GM20000 (cell line): ENCODE measurements at regions not wholly inside any gene's neighbourhood (a gene's known extent, or its start where the extent isn't known, plus 50 kb on each side); places are given as distances from the start of the nearest gene placed in this dataset.

ENCODE experiments used
- DNase-seq: peaks from one replicate; pipeline ENCODE4 v3.0.0; 2012; ENCODE audit warnings: low spot score
- CTCF ChIP-seq: IDR thresholded peaks from 2 replicates; pipeline ENCODE4 v1.5.1; 2012; ENCODE audit warnings: mild to moderate bottlenecking, control low read depth; ENCODE audit errors: extremely low read depth, missing control alignments

- TF ChIP-seq CTCF, result no peak
- DNase-seq, result no peak
These were observed 79.0 kb upstream of the RAB27B start for GRCh38 chr18:54749291-54749690.

DNA sequence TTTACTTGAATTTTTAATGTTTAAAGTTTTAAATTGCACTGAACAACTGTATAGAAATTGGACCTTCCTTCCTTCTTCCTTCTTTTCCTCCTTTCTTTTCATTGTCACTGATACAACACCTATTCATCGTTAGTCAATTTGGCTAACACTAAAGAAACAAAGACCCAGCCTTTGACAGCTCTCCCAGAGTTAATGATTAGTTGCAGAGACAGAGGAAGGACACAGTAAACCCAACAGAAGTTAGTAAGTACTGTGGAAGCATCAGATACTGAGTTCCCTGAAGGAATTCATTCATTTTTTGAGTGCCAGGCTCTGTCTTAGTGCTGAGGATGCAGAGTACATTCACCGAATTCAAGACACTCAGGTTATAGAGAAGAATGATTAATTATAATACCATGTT is 77.9 kb upstream of the RAB27B start:
- DNase-seq, result no peak
- no peak for TF ChIP-seq CTCF

DNA sequence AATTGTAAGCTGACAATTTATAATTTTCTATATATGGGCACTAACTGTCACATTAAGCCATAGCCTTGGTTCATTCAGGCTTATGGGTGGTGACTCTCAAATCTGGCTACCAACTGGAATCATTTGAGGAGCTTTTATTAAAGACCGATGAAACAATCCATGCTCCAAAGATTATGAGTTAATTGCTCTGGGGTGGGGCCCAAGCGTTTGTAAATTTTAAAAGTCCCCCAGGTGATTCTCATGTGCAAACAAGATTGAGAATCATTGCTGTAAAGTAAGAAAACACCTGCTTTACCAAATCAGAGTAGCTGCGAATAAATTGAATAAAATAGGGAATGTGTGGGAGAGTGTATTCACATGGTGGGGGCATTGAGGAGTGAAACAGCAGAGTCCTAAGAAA is 76.1 kb upstream of the RAB27B start:
- no peak for DNase-seq
- no peak for TF ChIP-seq CTCF

GRCh38 chr18:54755456-54755855 is 72.8 kb upstream of the RAB27B start:
- no peak for TF ChIP-seq CTCF
- DNase-seq, result no peak

DNA sequence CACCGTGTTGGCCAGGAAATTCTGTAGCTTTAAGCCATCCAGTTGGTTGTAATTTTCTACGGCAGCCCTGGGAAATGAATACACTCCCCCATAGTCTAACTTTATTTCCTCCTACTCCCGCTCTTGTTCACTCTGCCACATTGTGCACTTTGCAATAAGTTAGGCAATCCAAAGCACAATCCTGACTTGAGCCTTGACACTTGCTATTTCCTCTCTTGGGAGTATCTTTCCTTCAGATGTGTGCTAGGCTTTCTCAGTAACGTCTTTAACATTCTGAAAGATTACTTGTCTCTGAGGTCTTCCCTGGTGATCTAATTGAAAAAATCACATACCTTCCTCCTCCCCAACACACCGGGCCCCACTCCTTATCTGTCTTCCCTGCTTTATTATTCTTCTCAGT is 65.9 kb upstream of the RAB27B start:
- TF ChIP-seq CTCF, result no peak

GRCh38 chr18:54764786-54765185 is 63.5 kb upstream of the RAB27B start:
- DNase-seq, result no peak
- no peak for TF ChIP-seq CTCF

More for the DNA sequence above, 65.9 kb upstream of the RAB27B start:
- DNase-seq, result no peak

DNA sequence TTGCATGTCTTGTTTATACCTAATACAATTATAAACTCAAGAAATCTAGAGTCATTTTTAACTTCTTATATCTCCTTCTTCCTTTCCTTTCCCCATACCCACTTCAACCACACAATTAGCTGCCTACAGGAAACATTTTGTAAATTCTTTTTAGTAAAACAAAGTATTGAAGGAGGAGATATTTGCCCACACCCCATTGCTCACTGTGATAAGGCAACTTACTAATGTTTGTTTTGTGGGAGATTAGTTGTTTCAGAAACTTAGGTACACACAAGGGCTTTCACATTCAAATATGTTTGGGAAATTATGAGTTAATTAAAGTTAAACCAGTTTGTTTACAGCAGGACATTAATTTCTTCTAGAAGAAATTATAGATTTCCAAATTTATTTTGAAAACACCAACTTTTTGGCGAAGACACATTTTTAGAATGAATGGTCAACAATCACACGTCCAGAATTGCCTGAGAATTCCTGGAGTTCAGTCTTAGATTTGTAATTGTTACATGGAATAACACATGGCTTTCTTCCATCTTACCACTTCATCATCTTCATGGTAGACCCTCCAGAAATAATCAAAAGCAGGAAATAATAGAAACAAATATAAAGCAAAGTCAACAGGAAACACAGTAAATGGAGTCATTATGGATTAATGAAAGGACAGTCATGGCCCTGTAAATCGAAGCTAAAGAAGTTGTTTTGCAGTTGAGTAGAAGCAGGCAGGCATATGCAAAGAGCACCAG is 62.5 kb upstream of the RAB27B start:
- no peak for DNase-seq
- no peak for TF ChIP-seq CTCF
